ENCODE measurements at regions not wholly inside any gene's neighbourhood (a gene's known extent, or its start where the extent isn't known, plus 50 kb on each side); places are given as distances from the start of the nearest gene placed in this dataset.
"Not testable (repeated sequence)": the region's sequence is repeated elsewhere in the genome, so short reads cannot be mapped to it uniquely, and the experiment has no call there.

GRCh38 chr2:239818086-239818485, 207.1 kb downstream of the NDUFA10 start:
- Histone ChIP-seq H3K9ac (replicated peaks; ENCODE audit: extremely low read depth, insufficient read depth, low read length) (no peak overlapping the region), H3K79me2 (ENCODE audit: control insufficient read depth, insufficient read depth, low read length) (no peaks in the 10 kb centered on the region), H3K36me3 (ENCODE audit: control insufficient read depth in 2 of 2, extremely low read depth in 1 of 2, insufficient read depth in 2 of 2, low read length in 2 of 2) (no peaks in the 10 kb centered on the region), H3K27ac (ENCODE audit: insufficient read depth, low read depth, low read length) (no peak overlapping the region), H3K4me1 (ENCODE audit: control insufficient read depth, extremely low read depth, insufficient read depth, low read length) (no peaks in the 10 kb centered on the region), H3K9me1 (replicated peaks; ENCODE audit: control insufficient read depth, extremely low read depth, insufficient read depth, low read length) (no peaks in the 10 kb centered on the region), H3K9me3 (replicated peaks; ENCODE audit: control insufficient read depth, insufficient read depth, low read length) (no peaks in the 10 kb centered on the region), H2AFZ (ENCODE audit: low read depth, low read length) (no peak overlapping the region), H3K4me2 (ENCODE audit: insufficient read depth, low read length) (no peak overlapping the region), H4K20me1 (replicated peaks; ENCODE audit: control insufficient read depth, extremely low read depth, insufficient read depth, low read length) (no peaks in the 10 kb centered on the region), H3K4me3 (replicated peaks in 1 of 3; ENCODE audit: insufficient read depth in 1 of 3, low read depth in 1 of 3, low read length in 3 of 3) (no peak overlapping the region), H3K27me3 (ENCODE audit: control insufficient read depth in 2 of 2, insufficient read depth in 2 of 2, low read length in 2 of 2) (no peaks in the 10 kb centered on the region)
- dilution Hi-C loops (cut with MboI; ENCODE audit: extremely low pct_ligation_motif_present, low sequenced_read_pairs) (no loop called here), intact Hi-C loops (cut with micrococcal nuclease) (no loop called here)
- ChIA-PET POLR2A (no interaction called here), CTCF (no interaction called here)
- BruUV-seq (replicated peaks), result no TSS peak
- DNase-seq (ENCODE audit: low read depth, low spot score), result no peak
- TF ChIP-seq POLR2A (IDR thresholded peaks at IDR 0.05; ENCODE audit: low read depth, low read length), result no peak
- no peak for TF ChIP-seq JUN (IDR thresholded peaks at IDR 0.05; ENCODE audit: borderline replicate concordance, insufficient read depth, insufficient read length, low read depth)
- no peak for TF ChIP-seq MYC (IDR thresholded peaks at IDR 0.05; ENCODE audit: low read depth, low read length)
- TF ChIP-seq FOS (IDR thresholded peaks at IDR 0.05; ENCODE audit: borderline replicate concordance, insufficient read depth, low read length), result no peak
- TF ChIP-seq POLR2AphosphoS5 (IDR thresholded peaks at IDR 0.05; ENCODE audit: insufficient read depth, low read depth, low read length), result no peak
- no peak for TF ChIP-seq MAX (IDR thresholded peaks at IDR 0.05; ENCODE audit: insufficient read depth, insufficient read length)
- no peak for TF ChIP-seq CTCF (IDR thresholded peaks at IDR 0.05; ENCODE audit: extremely low read depth in 1 of 2, insufficient read depth in 1 of 2, low read depth in 1 of 2, low read length in 2 of 2)
- no peak for TF ChIP-seq EZH2 (IDR thresholded peaks at IDR 0.05; ENCODE audit: borderline replicate concordance, low read depth, low read length, severe bottlenecking)
- no peak for TF ChIP-seq GATA2 (IDR thresholded peaks at IDR 0.05; ENCODE audit: insufficient read depth, insufficient read length, low read depth, low read length)
- no peak for FAIRE-seq

- H3K4me1 ChIP-seq (ENCODE audit: control insufficient read depth, extremely low read depth, insufficient read depth, low read length); intact Hi-C loops (cut with micrococcal nuclease); H2AFZ ChIP-seq (ENCODE audit: low read depth, low read length); CTCF ChIA-PET; DNase-seq (ENCODE audit: low read depth, low spot score); H3K9me1 ChIP-seq (replicated peaks; ENCODE audit: control insufficient read depth, extremely low read depth, insufficient read depth, low read length); H3K27me3 ChIP-seq (ENCODE audit: control insufficient read depth in 2 of 2, insufficient read depth in 2 of 2, low read length in 2 of 2); H3K27ac ChIP-seq (ENCODE audit: insufficient read depth, low read depth, low read length); BruUV-seq (replicated peaks); FAIRE-seq; dilution Hi-C loops (cut with MboI; ENCODE audit: extremely low pct_ligation_motif_present, low sequenced_read_pairs); H4K20me1 ChIP-seq (replicated peaks; ENCODE audit: control insufficient read depth, extremely low read depth, insufficient read depth, low read length); H3K4me2 ChIP-seq (ENCODE audit: insufficient read depth, low read length); H3K4me3 ChIP-seq (replicated peaks in 1 of 3; ENCODE audit: insufficient read depth in 1 of 3, low read depth in 1 of 3, low read length in 3 of 3); H3K79me2 ChIP-seq (ENCODE audit: control insufficient read depth, insufficient read depth, low read length); H3K36me3 ChIP-seq (ENCODE audit: control insufficient read depth in 2 of 2, extremely low read depth in 1 of 2, insufficient read depth in 2 of 2, low read length in 2 of 2); H3K9ac ChIP-seq (replicated peaks; ENCODE audit: extremely low read depth, insufficient read depth, low read length); H3K9me3 ChIP-seq (replicated peaks; ENCODE audit: control insufficient read depth, insufficient read depth, low read length); POLR2A ChIA-PET: not testable (repeated sequence)
These were observed 207.6 kb downstream of the NDUFA10 start for GRCh38 chr2:239817468-239818031.
